Gastroesophageal sphincter (tissue), 3 donors: ENCODE measurements at regions not wholly inside any gene's neighbourhood (a gene's known extent, or its start where the extent isn't known, plus 50 kb on each side); places are given as distances from the start of the nearest gene placed in this dataset.

ENCODE experiments used
- CTCF ChIP-seq, 4 experiments: fragments of 200-600 bp in 2 of 4; fragments of 450-650 bp in 2 of 4; sonication (generic) in 1 of 4; IDR thresholded peaks; one replicate each; pipeline ENCODE4 v1.5.1; 2017 to 2019; ENCODE audit warnings: antibody characterized with exemption in 4 of 4, mild to moderate bottlenecking in 2 of 4, moderate library complexity in 2 of 4
- POLR2AphosphoS5 ChIP-seq: sonication (generic); formaldehyde crosslinking; IDR thresholded peaks from one replicate; pipeline ENCODE4 v1.6.1; 2017; ENCODE audit warnings: antibody characterized with exemption

DNA sequence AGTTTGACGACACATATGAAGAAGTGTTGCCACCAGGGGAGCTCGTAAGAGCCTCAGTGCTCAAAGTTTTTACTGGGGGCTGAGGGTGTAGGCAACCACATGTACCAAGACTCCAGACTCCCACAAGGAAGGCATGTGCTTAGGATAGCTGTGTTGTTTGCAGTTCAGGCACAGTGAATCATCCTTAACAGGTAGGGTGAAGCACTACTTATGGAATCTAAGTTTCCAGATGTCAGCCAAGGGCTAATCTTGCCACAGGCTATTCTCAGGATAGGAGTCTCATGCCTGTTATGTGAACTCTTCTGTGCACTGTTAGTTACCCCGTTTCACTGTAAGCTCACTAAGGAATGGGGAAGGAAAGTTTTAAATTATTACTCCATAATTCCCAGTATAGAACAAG is 202.6 kb downstream of the TMA16 start:
- no peak for TF ChIP-seq CTCF (IDR thresholded peaks at IDR 0.05)
- no peak for TF ChIP-seq POLR2AphosphoS5
